Tibial nerve (tissue), 3 donors: ENCODE measurements at regions not wholly inside any gene's neighbourhood (a gene's known extent, or its start where the extent isn't known, plus 50 kb on each side); places are given as distances from the start of the nearest gene placed in this dataset.

ENCODE experiments used
- POLR2A ChIP-seq, 2 donors: fragments of 450-650 bp; IDR thresholded peaks; one replicate each; pipeline ENCODE4 v1.6.1; 2017; ENCODE audit warnings: antibody characterized with exemption in 2 of 2, mild to moderate bottlenecking in 2 of 2, moderate library complexity in 2 of 2
- TF ChIP-seq, protein P1 (sequence below), 5 experiments: fragments of 200-600 bp in 3 of 5; fragments of 450-650 bp in 2 of 5; sonication (generic) in 3 of 5; IDR thresholded peaks; one replicate each; pipeline ENCODE4 v1.5.1; 2016 to 2019; ENCODE audit warnings: antibody characterized with exemption in 5 of 5, mild to moderate bottlenecking in 3 of 5, moderate library complexity in 2 of 5

DNA sequence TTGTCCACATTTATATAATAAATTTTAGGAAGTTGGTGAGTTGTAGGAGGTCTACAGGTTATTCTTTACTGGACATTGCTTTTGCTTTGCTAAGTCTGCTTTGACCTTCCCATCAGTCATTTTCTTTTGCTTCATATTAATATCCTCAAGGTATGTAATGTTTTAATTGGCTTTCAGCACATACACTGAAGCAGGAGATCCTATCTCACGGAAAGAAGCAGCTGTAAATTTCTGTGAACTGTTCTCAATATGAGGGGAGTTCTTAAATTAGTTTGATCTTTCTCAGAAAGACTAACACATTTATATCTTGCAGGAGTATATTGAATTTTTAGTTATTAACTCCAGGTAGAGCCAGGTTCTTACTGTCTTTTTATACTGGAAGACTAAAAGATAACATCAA is 856.5 kb downstream of the GATA3 start:
- TF ChIP-seq, protein P1, sequence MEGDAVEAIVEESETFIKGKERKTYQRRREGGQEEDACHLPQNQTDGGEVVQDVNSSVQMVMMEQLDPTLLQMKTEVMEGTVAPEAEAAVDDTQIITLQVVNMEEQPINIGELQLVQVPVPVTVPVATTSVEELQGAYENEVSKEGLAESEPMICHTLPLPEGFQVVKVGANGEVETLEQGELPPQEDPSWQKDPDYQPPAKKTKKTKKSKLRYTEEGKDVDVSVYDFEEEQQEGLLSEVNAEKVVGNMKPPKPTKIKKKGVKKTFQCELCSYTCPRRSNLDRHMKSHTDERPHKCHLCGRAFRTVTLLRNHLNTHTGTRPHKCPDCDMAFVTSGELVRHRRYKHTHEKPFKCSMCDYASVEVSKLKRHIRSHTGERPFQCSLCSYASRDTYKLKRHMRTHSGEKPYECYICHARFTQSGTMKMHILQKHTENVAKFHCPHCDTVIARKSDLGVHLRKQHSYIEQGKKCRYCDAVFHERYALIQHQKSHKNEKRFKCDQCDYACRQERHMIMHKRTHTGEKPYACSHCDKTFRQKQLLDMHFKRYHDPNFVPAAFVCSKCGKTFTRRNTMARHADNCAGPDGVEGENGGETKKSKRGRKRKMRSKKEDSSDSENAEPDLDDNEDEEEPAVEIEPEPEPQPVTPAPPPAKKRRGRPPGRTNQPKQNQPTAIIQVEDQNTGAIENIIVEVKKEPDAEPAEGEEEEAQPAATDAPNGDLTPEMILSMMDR (IDR thresholded peaks at IDR 0.05) = no peak
- no peak for TF ChIP-seq POLR2A (IDR thresholded peaks at IDR 0.05)
